K562 (cell line): ENCODE measurements at regions not wholly inside any gene's neighbourhood (a gene's known extent, or its start where the extent isn't known, plus 50 kb on each side); places are given as distances from the start of the nearest gene placed in this dataset.

ENCODE experiments used
- ATAC-seq: fragments of 200-7000 bp; cut with Tn5 transposase; 3 replicates; pipeline ENCODE4 v1.9.1; 2020; ENCODE audit warnings: moderate library complexity
- BruUV-seq: library from RNA; stranded (reverse); fragments of 400-500 nt; replicated peaks from 2 replicates; lab custom pipeline; 2021; lab: Mats Ljungman, UMichigan
- CTCF ChIA-PET: fragments of 300-600 bp; formaldehyde crosslinking; extraction: SDS; loops from one replicate; lab custom pipeline; 2021; ENCODE audit warnings: low intra/inter-chr PET ratio; lab: Yijun Ruan, JAX
- POLR2A ChIA-PET: fragments of 300-600, 350-650 bp; sonication (Branson Sonifier 250); formaldehyde crosslinking; extraction: SDS; loops from one replicate; lab custom pipeline; 2021; ENCODE audit warnings: antibody characterized with exemption, inconsistent platforms; lab: Yijun Ruan, JAX
- DNase-seq, 4 experiments: peaks; one replicate each; pipeline versions ENCODE4 v3.0.0 to v3.0.0-alpha.2; 2011 to 2018; ENCODE audit warnings: low spot score in 3 of 4, mixed read lengths in 3 of 4; ENCODE audit errors: extremely low read depth in 1 of 4
- FAIRE-seq: peaks from 2 replicates; lab custom pipeline; 2011; peaks lifted over from hg19 to GRCh38; lab: Jason Lieb, UNC
- H2AFZ ChIP-seq: 2 replicates; pipeline ENCODE4 v1.6.0; 2011; ENCODE audit warnings: low read depth, low read length, control low read depth, inconsistent platforms
- H3K27ac ChIP-seq: fragments of 200-600 bp; 3 replicates; pipeline ENCODE4 v1.8.0; 2011; ENCODE audit warnings: low read depth, mild to moderate bottlenecking, control low read depth, inconsistent platforms, low read length, moderate library complexity, mixed read lengths; ENCODE audit errors: extremely low read depth
- H3K27me3 ChIP-seq, 2 experiments: fragments of 300-600 bp in 1 of 2; 2 replicates in 1 of 2; 3 replicates in 1 of 2; pipeline versions ENCODE4 v1.6.0 to v1.8.0; 2011; ENCODE audit warnings: inconsistent platforms in 2 of 2, low read length in 2 of 2, mild to moderate bottlenecking in 1 of 2, mixed read lengths in 1 of 2, moderate library complexity in 1 of 2; ENCODE audit not compliant: control insufficient read depth in 2 of 2, insufficient read depth in 2 of 2
- H3K36me3 ChIP-seq: fragments of 300-600 bp; 3 replicates; pipeline ENCODE4 v1.8.0; 2011; ENCODE audit warnings: mild to moderate bottlenecking, low read length, inconsistent platforms; ENCODE audit not compliant: control insufficient read depth, insufficient read depth
- H3K4me1 ChIP-seq, 2 experiments: fragments of 200-600 bp in 1 of 2; replicated peaks in 1 of 2; 2 replicates in 1 of 2; 3 replicates in 1 of 2; pipeline versions ENCODE4 v1.5.1 to v1.8.0; 2011; ENCODE audit warnings: inconsistent platforms in 2 of 2, low read length in 2 of 2, mild to moderate bottlenecking in 1 of 2, mixed read lengths in 1 of 2, moderate library complexity in 1 of 2; ENCODE audit not compliant: control insufficient read depth in 2 of 2, insufficient read depth in 2 of 2
- H3K4me2 ChIP-seq: 2 replicates; pipeline ENCODE4 v1.6.1; 2011; ENCODE audit warnings: low read length, control low read depth, inconsistent platforms, mixed read lengths; ENCODE audit not compliant: insufficient read depth
- H3K4me3 ChIP-seq: fragments of 200-600 bp; sonication (generic), shearing (Covaris generic); 2 replicates; pipeline ENCODE4 v1.5.1; 2016; ENCODE audit warnings: control low read depth, inconsistent platforms
- H3K79me2 ChIP-seq: fragments of 200-600 bp; 3 replicates; pipeline ENCODE4 v1.8.0; 2011; ENCODE audit warnings: low read length, inconsistent platforms; ENCODE audit not compliant: control insufficient read depth, insufficient read depth
- H3K9ac ChIP-seq, 2 experiments: 2 replicates each; pipeline versions ENCODE4 v1.6.0 to v1.6.1; 2011; ENCODE audit warnings: low read depth in 2 of 2, low read length in 2 of 2, control low read depth in 1 of 2, inconsistent platforms in 1 of 2, mild to moderate bottlenecking in 1 of 2, mixed read lengths in 1 of 2; ENCODE audit not compliant: insufficient read depth in 1 of 2
- H3K9me1 ChIP-seq: one replicate; pipeline ENCODE4 v1.6.0; 2011; ENCODE audit warnings: inconsistent platforms, mild to moderate bottlenecking, low read length, moderate library complexity; ENCODE audit not compliant: control insufficient read depth, insufficient read depth
- H3K9me3 ChIP-seq: replicated peaks from 2 replicates; pipeline ENCODE4 v1.5.1; 2011; ENCODE audit warnings: low read depth, low read length, inconsistent platforms; ENCODE audit not compliant: control insufficient read depth, insufficient read depth
- H4K20me1 ChIP-seq: replicated peaks from 2 replicates; pipeline ENCODE4 v1.6.1; 2011; ENCODE audit warnings: low read length, inconsistent platforms, mixed read lengths; ENCODE audit not compliant: control insufficient read depth, insufficient read depth
- BRD4 ChIP-seq: fragments of 200-600 bp; sonication (generic); IDR thresholded peaks from 2 replicates; pipeline ENCODE4 v1.6.1; 2017; ENCODE audit warnings: inconsistent platforms
- DMBX1 ChIP-seq: fragments of 250-450 bp; sonication (Bioruptor Pico); IDR thresholded peaks from 2 replicates; pipeline ENCODE4 v1.8.0; 2022; ENCODE audit warnings: inconsistent platforms, mild to moderate bottlenecking, moderate library complexity, borderline replicate concordance
- HNRNPK ChIP-seq: fragments of 200-400 bp; formaldehyde crosslinking; IDR thresholded peaks from one replicate; pipeline ENCODE4 v1.6.1; 2018; ENCODE audit warnings: mild to moderate bottlenecking, low read depth, low read length; ENCODE audit not compliant: poor library complexity, severe bottlenecking
- KHSRP ChIP-seq: fragments of 450-650 bp; IDR thresholded peaks from 2 replicates; pipeline ENCODE4 v1.6.1; 2017
- KLF6 ChIP-seq: fragments of 250-450 bp; sonication (Bioruptor Pico); IDR thresholded peaks from 2 replicates; pipeline ENCODE4 v1.4.0; 2020; ENCODE audit warnings: mild to moderate bottlenecking, moderate library complexity, borderline replicate concordance
- YBX1 ChIP-seq: fragments of 450-650 bp; IDR thresholded peaks from 2 replicates; pipeline ENCODE4 v1.7.1; 2016; ENCODE audit warnings: mild to moderate bottlenecking
- WGBS: fragments of 100-300 bp; shearing (Covaris generic); methylation state at CpG from one replicate; pipeline ENCODE4 v1.1.6; 2016; ENCODE audit warnings: low coverage, mixed read lengths; ENCODE audit not compliant: insufficient coverage; ENCODE audit errors: missing lambda C conversion rate; 5-methylcytosine and 5-hydroxymethylcytosine counted together
- in situ Hi-C: fragments of 300-500 bp; cut with MboI; formaldehyde crosslinking; loops from 4 replicates; pipeline ENCODE4 v1.15.0; 2018; ENCODE audit warnings: inconsistent platforms, mixed read lengths
- intact Hi-C: fragments of 100-400 bp; cut with micrococcal nuclease; formaldehyde crosslinking; loops from 2 replicates; pipeline ENCODE4 v1.14.2; 2022
- TF ChIP-seq, protein P1 (sequence below), 2 experiments: fragments of 450-650 bp; IDR thresholded peaks; 2 replicates each; pipeline ENCODE4 v1.6.1; 2016; ENCODE audit warnings: mild to moderate bottlenecking in 2 of 2, borderline replicate concordance in 1 of 2, low read depth in 1 of 2, moderate library complexity in 1 of 2

DNA sequence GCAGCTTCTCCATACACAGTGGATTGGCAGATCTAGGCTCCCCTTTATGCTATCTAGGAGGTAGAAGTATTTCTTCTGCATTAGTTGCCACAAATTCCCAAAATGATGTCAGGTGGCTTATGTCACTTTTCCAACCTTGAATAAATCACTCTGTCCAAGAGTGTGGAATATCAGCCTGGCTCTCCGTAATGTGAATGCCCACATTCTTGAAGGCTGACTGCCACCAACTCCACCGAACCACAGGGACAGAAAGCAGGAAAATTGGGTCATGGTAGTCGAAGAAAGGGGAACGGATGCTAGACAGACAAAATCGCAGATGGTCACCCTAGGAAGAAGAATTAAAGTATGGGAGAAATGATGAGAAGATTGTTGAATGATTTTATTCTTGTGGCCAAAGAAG, 624.9 kb upstream of the CDH2 start:
- no peaks in the 10 kb centered on the region for H3K9me3 ChIP-seq
- no peak for TF ChIP-seq HNRNPK
- no peak for TF ChIP-seq KHSRP
- TF ChIP-seq, protein P1, sequence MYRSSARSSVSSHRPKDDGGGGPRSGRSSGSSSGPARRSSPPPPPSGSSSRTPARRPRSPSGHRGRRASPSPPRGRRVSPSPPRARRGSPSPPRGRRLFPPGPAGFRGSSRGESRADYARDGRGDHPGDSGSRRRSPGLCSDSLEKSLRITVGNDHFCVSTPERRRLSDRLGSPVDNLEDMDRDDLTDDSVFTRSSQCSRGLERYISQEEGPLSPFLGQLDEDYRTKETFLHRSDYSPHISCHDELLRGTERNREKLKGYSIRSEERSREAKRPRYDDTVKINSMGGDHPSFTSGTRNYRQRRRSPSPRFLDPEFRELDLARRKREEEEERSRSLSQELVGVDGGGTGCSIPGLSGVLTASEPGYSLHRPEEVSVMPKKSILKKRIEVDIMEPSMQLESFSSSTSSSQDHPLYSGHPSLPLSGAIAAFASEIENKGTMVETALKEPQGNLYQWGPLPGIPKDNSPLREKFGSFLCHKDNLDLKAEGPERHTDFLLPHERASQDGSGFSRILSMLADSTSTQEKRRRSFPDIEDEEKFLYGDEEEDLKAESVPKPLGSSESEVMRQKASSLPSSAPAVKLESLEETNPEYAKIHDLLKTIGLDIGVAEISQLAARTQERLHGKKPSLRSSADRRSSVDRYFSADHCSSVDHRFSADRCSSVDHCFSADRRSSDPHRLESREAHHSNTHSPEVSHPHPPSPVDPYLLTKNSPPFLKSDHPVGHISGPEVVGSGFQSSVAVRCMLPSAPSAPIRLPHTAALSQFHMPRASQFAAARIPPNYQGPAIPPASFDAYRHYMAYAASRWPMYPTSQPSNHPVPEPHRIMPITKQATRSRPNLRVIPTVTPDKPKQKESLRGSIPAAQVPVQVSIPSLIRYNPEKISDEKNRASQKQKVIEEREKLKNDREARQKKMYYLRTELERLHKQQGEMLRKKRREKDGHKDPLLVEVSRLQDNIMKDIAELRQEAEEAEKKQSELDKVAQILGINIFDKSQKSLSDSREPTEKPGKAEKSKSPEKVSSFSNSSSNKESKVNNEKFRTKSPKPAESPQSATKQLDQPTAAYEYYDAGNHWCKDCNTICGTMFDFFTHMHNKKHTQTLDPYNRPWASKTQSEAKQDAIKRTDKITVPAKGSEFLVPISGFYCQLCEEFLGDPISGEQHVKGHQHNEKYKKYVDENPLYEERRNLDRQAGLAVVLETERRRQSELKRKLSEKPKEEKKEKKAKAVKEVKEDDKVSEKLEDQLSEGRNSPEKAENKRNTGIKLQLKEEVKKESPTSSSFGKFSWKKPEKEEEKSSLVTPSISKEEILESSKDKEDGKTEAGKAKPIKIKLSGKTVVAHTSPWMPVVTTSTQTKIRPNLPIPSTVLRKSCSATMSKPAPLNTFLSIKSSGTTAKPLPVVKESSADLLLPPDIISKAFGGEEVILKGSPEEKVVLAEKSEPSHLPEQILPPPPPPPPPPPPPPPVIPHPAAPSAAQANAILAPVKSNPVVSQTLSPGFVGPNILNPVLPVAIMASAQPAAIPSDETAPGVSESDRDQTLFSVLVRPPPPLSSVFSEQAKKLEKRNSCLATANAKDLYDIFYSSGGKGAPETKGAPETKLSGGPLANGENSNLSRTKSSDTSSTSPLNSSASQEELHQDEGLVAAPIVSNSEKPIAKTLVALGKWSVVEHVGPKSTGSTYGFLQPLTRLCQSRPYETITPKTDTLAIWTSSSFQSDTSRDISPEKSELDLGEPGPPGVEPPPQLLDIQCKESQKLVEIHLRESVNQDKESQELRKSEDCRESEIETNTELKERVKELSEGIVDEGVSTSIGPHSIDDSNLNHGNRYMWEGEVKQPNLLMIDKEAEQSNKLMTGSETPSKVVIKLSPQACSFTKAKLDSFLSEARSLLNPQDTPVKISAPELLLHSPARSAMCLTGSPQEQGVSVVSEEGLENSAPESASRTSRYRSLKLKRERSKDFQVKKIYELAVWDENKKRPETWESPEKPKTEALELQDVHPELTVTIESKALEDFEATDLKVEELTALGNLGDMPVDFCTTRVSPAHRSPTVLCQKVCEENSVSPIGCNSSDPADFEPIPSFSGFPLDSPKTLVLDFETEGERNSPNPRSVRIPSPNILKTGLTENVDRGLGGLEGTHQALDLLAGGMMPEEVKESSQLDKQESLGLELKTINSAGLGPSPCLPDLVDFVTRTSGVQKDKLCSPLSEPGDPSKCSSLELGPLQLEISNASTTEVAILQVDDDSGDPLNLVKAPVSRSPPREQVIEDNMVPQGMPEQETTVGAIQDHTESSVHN (IDR thresholded peaks at IDR 0.05; ENCODE audit: borderline replicate concordance in 1 of 2, low read depth in 1 of 2): no peak
- TF ChIP-seq BRD4: no peak
- TF ChIP-seq KLF6 (CRISPR knock-in tag): no peak
- no peak for TF ChIP-seq DMBX1 (CRISPR knock-in tag)
- TF ChIP-seq YBX1: no peak
- FAIRE-seq: no peak
- no TSS peak for BruUV-seq
- no peak overlapping the region for H3K9ac ChIP-seq
- no peak overlapping the region for H3K4me2 ChIP-seq
- no peaks in the 10 kb centered on the region for H4K20me1 ChIP-seq
- no peaks in the 10 kb centered on the region for H3K27me3 ChIP-seq
- no peaks in the 10 kb centered on the region for H3K36me3 ChIP-seq
- ATAC-seq: no peak
- no peak overlapping the region for H3K4me3 ChIP-seq
- WGBS: 2% methylated on average over 5 of the region's 5 CpGs
- intact Hi-C loops (no loop called here), in situ Hi-C loops (no loop called here)
- H3K4me1 ChIP-seq: no peaks in the 10 kb centered on the region
- H3K9me1 ChIP-seq: no peaks in the 10 kb centered on the region
- no peak for DNase-seq
- H3K27ac ChIP-seq: no peak overlapping the region
- H2AFZ ChIP-seq: no peak overlapping the region
- no peaks in the 10 kb centered on the region for H3K79me2 ChIP-seq
- POLR2A ChIA-PET: interaction anchor here (0.6 kb wide), 1 partner anchor 436 kb away, joined by 3 read pairs; no protein-coding TSS in a partner anchor
- CTCF ChIA-PET: no interaction called here
